ENCODE measurements at regions not wholly inside any gene's neighbourhood (a gene's known extent, or its start where the extent isn't known, plus 50 kb on each side); places are given as distances from the start of the nearest gene placed in this dataset.

DNA sequence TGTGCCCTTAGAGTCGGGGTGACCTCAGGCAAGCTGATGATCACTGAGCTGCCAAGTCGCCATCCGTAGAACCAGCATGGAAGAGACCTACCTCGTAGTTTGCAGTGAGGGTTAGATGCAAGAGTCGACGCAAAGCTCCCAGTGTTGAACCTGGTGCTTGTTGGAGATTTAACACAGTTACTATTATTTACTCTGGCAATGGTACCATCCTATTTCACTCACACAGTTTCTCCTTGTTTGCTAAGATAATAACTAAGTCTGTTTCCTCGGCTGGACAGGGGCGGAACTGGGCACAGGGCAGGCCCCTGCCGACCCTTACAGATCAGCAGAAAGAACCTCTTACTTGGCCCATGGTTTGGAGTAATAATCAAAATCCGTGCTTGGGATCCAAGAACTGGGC is 85.5 kb downstream of the ACAA2 start:
- 88 to 95% (median 92%) methylated on average over 9 to 10 of the region's 10 CpGs for WGBS, 5 donors
- H3K27ac ChIP-seq: no peak overlapping the region
- TF ChIP-seq POLR2AphosphoS5 (IDR thresholded peaks at IDR 0.05) (no peak), POLR2A (IDR thresholded peaks at IDR 0.05) (no peak)
- TF ChIP-seq, protein P1, sequence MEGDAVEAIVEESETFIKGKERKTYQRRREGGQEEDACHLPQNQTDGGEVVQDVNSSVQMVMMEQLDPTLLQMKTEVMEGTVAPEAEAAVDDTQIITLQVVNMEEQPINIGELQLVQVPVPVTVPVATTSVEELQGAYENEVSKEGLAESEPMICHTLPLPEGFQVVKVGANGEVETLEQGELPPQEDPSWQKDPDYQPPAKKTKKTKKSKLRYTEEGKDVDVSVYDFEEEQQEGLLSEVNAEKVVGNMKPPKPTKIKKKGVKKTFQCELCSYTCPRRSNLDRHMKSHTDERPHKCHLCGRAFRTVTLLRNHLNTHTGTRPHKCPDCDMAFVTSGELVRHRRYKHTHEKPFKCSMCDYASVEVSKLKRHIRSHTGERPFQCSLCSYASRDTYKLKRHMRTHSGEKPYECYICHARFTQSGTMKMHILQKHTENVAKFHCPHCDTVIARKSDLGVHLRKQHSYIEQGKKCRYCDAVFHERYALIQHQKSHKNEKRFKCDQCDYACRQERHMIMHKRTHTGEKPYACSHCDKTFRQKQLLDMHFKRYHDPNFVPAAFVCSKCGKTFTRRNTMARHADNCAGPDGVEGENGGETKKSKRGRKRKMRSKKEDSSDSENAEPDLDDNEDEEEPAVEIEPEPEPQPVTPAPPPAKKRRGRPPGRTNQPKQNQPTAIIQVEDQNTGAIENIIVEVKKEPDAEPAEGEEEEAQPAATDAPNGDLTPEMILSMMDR (IDR thresholded peaks at IDR 0.05 in 8 of 11, conservative IDR thresholded peaks at IDR 0.05 in 3 of 11): no peak
- no peaks in the 10 kb centered on the region for H3K9me3 ChIP-seq
- H3K36me3 ChIP-seq: no peaks in the 10 kb centered on the region
- intact Hi-C loops (cut with DNase I; ENCODE audit: low total_unique reads): no loop called here
- H3K4me3 ChIP-seq: no peak overlapping the region
- peaks cover 0 to 45% (median 0%) of the 10 kb centered on the region in 7 donors for H3K27me3 ChIP-seq (replicated peaks in 1 of 7)
- H3K4me1 ChIP-seq: peaks cover 0 to 12% (median 3%) of the 10 kb centered on the region in 6 donors
- no peak for DNase-seq

DNA sequence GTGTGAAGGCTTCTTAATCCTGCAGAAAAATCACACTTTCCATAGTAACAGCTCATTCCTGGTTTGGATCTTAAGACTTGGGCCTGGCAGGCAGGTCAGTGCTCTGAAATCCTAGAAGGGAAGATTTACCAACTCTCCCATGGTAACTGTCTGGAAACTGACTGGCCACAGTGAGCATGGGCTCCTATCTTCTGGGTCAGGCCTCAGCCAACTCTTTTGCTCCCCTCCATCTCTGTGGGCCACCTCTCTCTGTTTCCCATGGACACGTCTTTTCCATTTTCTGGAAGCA is 86.7 kb downstream of the ACAA2 start:
- intact Hi-C loops (cut with DNase I; ENCODE audit: low total_unique reads): no loop called here
- Histone ChIP-seq H3K9me3 (no peaks in the 10 kb centered on the region), H3K27me3 (replicated peaks in 1 of 7) (peaks cover 0 to 57% (median 0%) of the 10 kb centered on the region in 7 donors), H3K4me1 (peaks cover 0 to 12% (median 3%) of the 10 kb centered on the region in 6 donors), H3K4me3 (no peak overlapping the region), H3K27ac (no peak overlapping the region), H3K36me3 (no peaks in the 10 kb centered on the region)
- 83 to 100% (median 93%) methylated on average over 1 of the region's 1 CpG for WGBS, 5 donors
- DNase-seq: no peak
- TF ChIP-seq POLR2A (IDR thresholded peaks at IDR 0.05): no peak
- TF ChIP-seq, protein P1 (IDR thresholded peaks at IDR 0.05 in 8 of 11, conservative IDR thresholded peaks at IDR 0.05 in 3 of 11): no peak
- TF ChIP-seq POLR2AphosphoS5 (IDR thresholded peaks at IDR 0.05): no peak

DNA sequence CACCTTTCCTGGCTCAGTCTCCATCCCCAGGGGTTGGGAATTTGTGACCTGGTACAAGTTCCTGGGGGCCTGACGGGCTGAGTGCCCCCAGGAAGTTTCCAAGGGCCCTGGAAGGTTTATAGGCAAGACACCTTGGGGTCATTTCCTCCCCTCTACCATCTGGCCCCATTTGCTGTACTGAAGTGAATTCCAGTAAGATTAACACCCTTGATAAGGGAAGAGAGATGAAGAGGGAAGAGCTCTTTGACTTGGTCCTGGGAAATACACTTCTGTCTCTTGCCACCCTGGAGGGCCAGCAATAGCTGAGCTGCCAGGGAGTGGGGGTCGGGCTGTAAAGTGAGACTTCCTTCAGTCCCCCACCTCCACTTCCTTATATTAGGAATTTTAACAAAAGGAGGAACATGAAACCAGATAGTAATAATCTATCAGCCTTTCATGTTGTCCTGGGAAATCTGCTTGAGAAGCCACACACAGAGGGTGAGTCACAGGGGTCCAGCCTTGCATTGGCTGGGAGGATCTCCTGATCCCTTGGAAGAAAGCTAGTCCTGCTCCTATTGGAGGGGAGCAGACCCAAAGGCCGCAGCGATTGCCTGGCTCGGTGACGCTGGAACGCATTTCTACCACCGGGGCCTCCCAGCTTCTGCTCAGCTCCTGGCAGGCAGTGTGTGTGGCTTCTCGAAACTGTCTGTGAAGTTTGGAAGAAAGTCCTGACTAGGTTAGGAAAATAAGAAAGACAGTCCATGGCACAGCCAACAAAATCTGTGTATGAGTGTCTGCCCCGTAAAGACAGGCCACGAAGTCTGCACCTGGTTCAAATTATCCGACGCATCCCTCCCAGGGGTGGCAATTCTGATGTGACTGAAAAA is 87.3 kb downstream of the ACAA2 start:
- intact Hi-C loops (cut with DNase I; ENCODE audit: low total_unique reads): no loop called here
- WGBS, 5 donors: 71 to 81% (median 80%) methylated on average over 13 of the region's 13 CpGs
- Histone ChIP-seq H3K4me3 (no peak overlapping the region), H3K27me3 (replicated peaks in 1 of 7) (peaks cover 0 to 62% (median 0%) of the 10 kb centered on the region in 7 donors), H3K9me3 (no peaks in the 10 kb centered on the region), H3K4me1 (peaks cover 0 to 12% (median 3%) of the 10 kb centered on the region in 6 donors), H3K36me3 (no peaks in the 10 kb centered on the region), H3K27ac (no peak overlapping the region)
- no peak for DNase-seq
- no peak for TF ChIP-seq POLR2AphosphoS5 (IDR thresholded peaks at IDR 0.05)
- TF ChIP-seq, protein P1 (IDR thresholded peaks at IDR 0.05 in 8 of 11, conservative IDR thresholded peaks at IDR 0.05 in 3 of 11): no peak

DNA sequence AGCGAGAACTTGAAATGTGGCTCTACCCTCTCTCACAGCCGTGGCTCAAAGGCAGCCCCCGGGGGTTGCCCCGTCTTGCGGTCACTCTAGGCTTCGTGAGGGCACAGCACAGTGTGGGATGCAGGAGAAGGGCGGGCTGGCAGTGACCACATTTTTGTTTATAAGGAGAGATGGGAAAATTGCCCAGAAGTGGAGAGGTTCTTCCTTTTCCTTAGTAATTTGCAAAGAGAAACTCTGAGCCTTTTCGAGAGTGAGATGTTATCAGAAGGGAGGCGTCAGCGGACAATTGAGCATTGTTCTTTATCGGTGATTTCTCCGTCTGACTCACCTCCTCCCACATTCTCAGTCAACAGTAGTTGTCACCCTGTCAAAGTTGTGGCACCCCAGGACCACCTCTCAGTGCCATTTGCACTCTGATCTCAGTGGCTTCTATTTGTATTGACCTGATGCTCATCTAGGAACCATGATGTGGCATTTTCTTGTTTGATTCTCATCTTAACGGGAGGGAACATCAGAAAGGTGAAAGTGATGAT is 89.6 kb downstream of the ACAA2 start:
- intact Hi-C loops (cut with DNase I; ENCODE audit: low total_unique reads): no loop called here
- TF ChIP-seq POLR2A (IDR thresholded peaks at IDR 0.05): no peak
- TF ChIP-seq, protein P1 (IDR thresholded peaks at IDR 0.05 in 8 of 11, conservative IDR thresholded peaks at IDR 0.05 in 3 of 11): no peak
- no peak for TF ChIP-seq POLR2AphosphoS5 (IDR thresholded peaks at IDR 0.05)
- H3K9me3 ChIP-seq: no peaks in the 10 kb centered on the region
- H3K4me1 ChIP-seq: peaks cover 0 to 12% (median 3%) of the 10 kb centered on the region in 6 donors
- 13 to 41% (median 16%) methylated on average over 13 of the region's 13 CpGs for WGBS, 5 donors
- H3K27me3 ChIP-seq (replicated peaks in 1 of 7): peaks cover 0 to 62% (median 0%) of the 10 kb centered on the region in 7 donors
- no peak overlapping the region for H3K27ac ChIP-seq
- H3K4me3 ChIP-seq: no peak overlapping the region
- no peaks in the 10 kb centered on the region for H3K36me3 ChIP-seq
- no peak for DNase-seq

Data from spleen (tissue), 11 donors.